ENCODE measurements at regions not wholly inside any gene's neighbourhood (a gene's known extent, or its start where the extent isn't known, plus 50 kb on each side); places are given as distances from the start of the nearest gene placed in this dataset.

DNA sequence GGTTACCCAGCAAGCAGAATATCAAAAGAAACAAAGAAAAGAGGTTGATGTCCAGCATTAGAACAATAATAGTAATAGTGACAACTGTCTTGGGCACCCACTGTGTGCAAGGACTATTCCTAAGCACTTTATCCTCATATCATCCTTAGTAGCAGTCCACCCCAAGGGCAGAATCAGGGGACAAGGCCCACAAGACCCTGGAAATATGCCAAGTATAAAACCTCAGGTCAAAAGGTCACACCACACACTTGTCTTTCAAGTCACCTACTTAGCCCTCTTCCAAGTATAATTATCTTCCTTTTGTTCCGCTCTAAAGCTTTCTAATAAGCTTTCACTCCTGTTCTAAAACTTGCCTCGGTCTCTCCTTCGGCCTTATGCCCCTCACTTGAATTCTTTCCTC lies 124.0 kb upstream of the STT3B start:
- TF ChIP-seq, protein P1, sequence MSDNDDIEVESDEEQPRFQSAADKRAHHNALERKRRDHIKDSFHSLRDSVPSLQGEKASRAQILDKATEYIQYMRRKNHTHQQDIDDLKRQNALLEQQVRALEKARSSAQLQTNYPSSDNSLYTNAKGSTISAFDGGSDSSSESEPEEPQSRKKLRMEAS (IDR thresholded peaks at IDR 0.05): no peak
- TF ChIP-seq CTCF (IDR thresholded peaks at IDR 0.05): no peak
- no peak for TF ChIP-seq PBX3 (IDR thresholded peaks at IDR 0.05)
- TF ChIP-seq RAD21 (conservative IDR thresholded peaks at IDR 0.05 in 1 of 2, IDR thresholded peaks at IDR 0.05 in 1 of 2): no peak
- TF ChIP-seq, protein P2, sequence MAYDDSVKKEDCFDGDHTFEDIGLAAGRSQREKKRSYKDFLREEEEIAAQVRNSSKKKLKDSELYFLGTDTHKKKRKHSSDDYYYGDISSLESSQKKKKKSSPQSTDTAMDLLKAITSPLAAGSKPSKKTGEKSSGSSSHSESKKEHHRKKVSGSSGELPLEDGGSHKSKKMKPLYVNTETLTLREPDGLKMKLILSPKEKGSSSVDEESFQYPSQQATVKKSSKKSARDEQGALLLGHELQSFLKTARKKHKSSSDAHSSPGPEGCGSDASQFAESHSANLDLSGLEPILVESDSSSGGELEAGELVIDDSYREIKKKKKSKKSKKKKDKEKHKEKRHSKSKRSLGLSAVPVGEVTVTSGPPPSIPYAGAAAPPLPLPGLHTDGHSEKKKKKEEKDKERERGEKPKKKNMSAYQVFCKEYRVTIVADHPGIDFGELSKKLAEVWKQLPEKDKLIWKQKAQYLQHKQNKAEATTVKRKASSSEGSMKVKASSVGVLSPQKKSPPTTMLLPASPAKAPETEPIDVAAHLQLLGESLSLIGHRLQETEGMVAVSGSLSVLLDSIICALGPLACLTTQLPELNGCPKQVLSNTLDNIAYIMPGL (CRISPR knock-in tag; IDR thresholded peaks at IDR 0.05; ENCODE audit: borderline replicate concordance): no peak
- TF ChIP-seq TP53 (CRISPR knock-in tag; IDR thresholded peaks at IDR 0.05): no peak
- TF ChIP-seq HDAC2 (IDR thresholded peaks at IDR 0.05): no peak
- TF ChIP-seq POLR2A (IDR thresholded peaks at IDR 0.05; ENCODE audit: low read length): no peak
- TF ChIP-seq EP300 (IDR thresholded peaks at IDR 0.05): no peak
- no peak for TF ChIP-seq NPAS2 (CRISPR knock-in tag; IDR thresholded peaks at IDR 0.05; ENCODE audit: borderline replicate concordance)
- TF ChIP-seq CEBPB (IDR thresholded peaks at IDR 0.05): no peak
- no peak for TF ChIP-seq BHLHE40 (IDR thresholded peaks at IDR 0.05; ENCODE audit: low read depth, low read length)

Data from A549 (cell line).